A549 (cell line): ENCODE measurements at regions not wholly inside any gene's neighbourhood (a gene's known extent, or its start where the extent isn't known, plus 50 kb on each side); places are given as distances from the start of the nearest gene placed in this dataset.

Source experiments
- ATAC-seq, 2 experiments: fragments of 200-7000 bp in 1 of 2; fragments of >200 bp in 1 of 2; cut with Nextera tagmentation in 1 of 2; cut with Tn5 transposase in 1 of 2; 3 replicates each; pipeline versions ENCODE4 v1.8.0 to v1.9.1; 2018 to 2020; ENCODE audit warnings: mild to moderate bottlenecking in 1 of 2, moderate library complexity in 1 of 2
- CTCF ChIA-PET: fragments of 300-600 bp; sonication (Branson Sonifier 250); formaldehyde crosslinking; extraction: SDS; loops from one replicate; lab custom pipeline; 2021; ENCODE audit warnings: antibody characterized with exemption, inconsistent platforms; lab: Yijun Ruan, JAX
- POLR2A ChIA-PET: fragments of 350-600 bp; formaldehyde crosslinking; extraction: SDS; loops from one replicate; lab custom pipeline; 2021; ENCODE audit warnings: antibody characterized with exemption, inconsistent platforms; lab: Yijun Ruan, JAX
- DNase-seq, 2 experiments: peaks; one replicate each; pipeline versions ENCODE4 v3.0.0 to v3.0.0-alpha.2; 2011 to 2016; ENCODE audit warnings: low read depth in 1 of 2, low spot score in 1 of 2
- FAIRE-seq: peaks from 2 replicates; lab custom pipeline; 2011; peaks lifted over from hg19 to GRCh38; lab: Jason Lieb, UNC
- H3K27ac ChIP-seq, 2 experiments: fragments of >200 bp; sonication (Bioruptor Twin); formaldehyde crosslinking; 3 replicates each; pipeline ENCODE4 v1.5.1; 2016 to 2017
- H3K4me1 ChIP-seq: fragments of >200 bp; sonication (Bioruptor Twin); formaldehyde crosslinking; 3 replicates; pipeline ENCODE4 v1.6.1; 2016
- H3K4me2 ChIP-seq: fragments of >200 bp; sonication (Bioruptor Twin); formaldehyde crosslinking; 3 replicates; pipeline ENCODE4 v1.6.1; 2016
- H3K4me3 ChIP-seq: fragments of >200 bp; sonication (Bioruptor Twin); formaldehyde crosslinking; 3 replicates; pipeline ENCODE4 v1.5.1; 2016
- H3K9me3 ChIP-seq: fragments of >200 bp; sonication (Bioruptor Twin); formaldehyde crosslinking; 3 replicates; pipeline ENCODE4 v1.6.1; 2016
- ATOH8 ChIP-seq: fragments of 250-450 bp; sonication (Bioruptor Pico); IDR thresholded peaks from 2 replicates; pipeline ENCODE4 v1.5.0; 2020; ENCODE audit warnings: low read depth, mild to moderate bottlenecking, moderate library complexity
- BHLHE40 ChIP-seq: IDR thresholded peaks from 2 replicates; pipeline ENCODE4 v1.6.1; 2012; ENCODE audit warnings: low read depth, low read length, inconsistent platforms
- CBX2 ChIP-seq: fragments of 200-600 bp; sonication (generic); IDR thresholded peaks from 2 replicates; pipeline ENCODE4 v1.6.1; 2016; ENCODE audit warnings: low read depth, mild to moderate bottlenecking, borderline replicate concordance
- CBX8 ChIP-seq: fragments of 200-600 bp; sonication (generic); IDR thresholded peaks from 2 replicates; pipeline ENCODE4 v1.6.1; 2016
- CHD2 ChIP-seq: fragments of 150-350 bp; IDR thresholded peaks from 2 replicates; pipeline ENCODE4 v1.6.1; 2014; ENCODE audit warnings: low read length; ENCODE audit not compliant: partially characterized antibody
- CHD4 ChIP-seq: fragments of 200-600 bp; sonication (generic); IDR thresholded peaks from 2 replicates; pipeline ENCODE4 v1.6.1; 2016; ENCODE audit warnings: antibody characterized with exemption, mild to moderate bottlenecking, borderline replicate concordance
- CTCF ChIP-seq: fragments of >200 bp; sonication (Bioruptor Twin); formaldehyde crosslinking; IDR thresholded peaks from 3 replicates; pipeline ENCODE4 v1.5.1; 2016
- E2F6 ChIP-seq: IDR thresholded peaks from 2 replicates; pipeline ENCODE4 v1.6.1; 2012; ENCODE audit warnings: low read depth, borderline replicate concordance
- EHMT2 ChIP-seq: fragments of 200-600 bp; sonication (generic); IDR thresholded peaks from 2 replicates; pipeline ENCODE4 v1.6.1; 2016; ENCODE audit warnings: antibody characterized with exemption, low read depth, mild to moderate bottlenecking, moderate library complexity
- ESRRA ChIP-seq: fragments of 150-350 bp; IDR thresholded peaks from 2 replicates; pipeline ENCODE4 v1.6.1; 2014; ENCODE audit warnings: mild to moderate bottlenecking, low read length, borderline replicate concordance
- FOXS1 ChIP-seq: fragments of 250-450 bp; sonication (Bioruptor Pico); IDR thresholded peaks from 2 replicates; pipeline ENCODE4 v1.5.0; 2020; ENCODE audit warnings: mild to moderate bottlenecking, moderate library complexity
- GATA3 ChIP-seq: IDR thresholded peaks from 2 replicates; pipeline ENCODE4 v1.6.1; 2012; ENCODE audit warnings: borderline replicate concordance
- HES2 ChIP-seq: fragments of >200 bp; sonication (Bioruptor Twin); formaldehyde crosslinking; IDR thresholded peaks from 2 replicates; pipeline ENCODE4 v1.6.1; 2016
- HMGXB4 ChIP-seq: fragments of 250-450 bp; sonication (Bioruptor Pico); IDR thresholded peaks from 2 replicates; pipeline ENCODE4 v1.5.0; 2021; ENCODE audit warnings: mild to moderate bottlenecking, moderate library complexity, borderline replicate concordance
- JUN ChIP-seq, 2 experiments: fragments of >200 bp; sonication (Bioruptor Twin); formaldehyde crosslinking; IDR thresholded peaks; 2 replicates in 1 of 2; 3 replicates in 1 of 2; pipeline ENCODE4 v1.6.1; 2016 to 2017
- JUNB ChIP-seq: fragments of >200 bp; sonication (Bioruptor Twin); formaldehyde crosslinking; IDR thresholded peaks from 2 replicates; pipeline ENCODE4 v1.6.1; 2016
- KDM1A ChIP-seq: fragments of 200-600 bp; sonication (generic); IDR thresholded peaks from 2 replicates; pipeline ENCODE4 v1.6.1; 2016; ENCODE audit warnings: low read depth, mild to moderate bottlenecking
- MAFK ChIP-seq: fragments of 450-650 bp; IDR thresholded peaks from 2 replicates; pipeline ENCODE4 v1.6.1; 2014; ENCODE audit not compliant: partially characterized antibody
- MAX ChIP-seq: IDR thresholded peaks from 2 replicates; pipeline ENCODE4 v1.6.1; 2012
- MYC ChIP-seq: IDR thresholded peaks from 2 replicates; pipeline ENCODE4 v1.6.1; 2012; ENCODE audit warnings: mild to moderate bottlenecking, inconsistent platforms, low read length, improper control_type of control experiment, borderline replicate concordance
- NFE2L2 ChIP-seq: fragments of 150-350 bp; conservative IDR thresholded peaks from 2 replicates; pipeline ENCODE4 v1.6.1; 2014; ENCODE audit warnings: low read length
- POLR2A ChIP-seq: IDR thresholded peaks from 2 replicates; pipeline ENCODE4 v1.6.1; 2012; ENCODE audit warnings: mild to moderate bottlenecking, low read length
- RARB ChIP-seq: fragments of 250-450 bp; sonication (Bioruptor Pico); IDR thresholded peaks from 2 replicates; pipeline ENCODE4 v1.8.0; 2021; ENCODE audit warnings: mild to moderate bottlenecking, moderate library complexity
- RNF2 ChIP-seq: fragments of 200-600 bp; sonication (generic); IDR thresholded peaks from 2 replicates; pipeline ENCODE4 v1.6.1; 2016; ENCODE audit warnings: low read depth, mild to moderate bottlenecking, antibody characterized with exemption, moderate library complexity, borderline replicate concordance
- TFCP2L1 ChIP-seq: fragments of 250-450 bp; sonication (Bioruptor Pico); IDR thresholded peaks from 2 replicates; pipeline ENCODE4 v1.5.0; 2021; ENCODE audit warnings: mild to moderate bottlenecking
- TP53 ChIP-seq: fragments of 250-450 bp; sonication (Bioruptor Pico); IDR thresholded peaks from 2 replicates; pipeline ENCODE4 v1.5.0; 2021; ENCODE audit warnings: mild to moderate bottlenecking, moderate library complexity
- USF2 ChIP-seq: fragments of 450-650 bp; IDR thresholded peaks from 2 replicates; pipeline ENCODE4 v1.6.1; 2014; ENCODE audit warnings: antibody characterized with exemption
- ZNF302 ChIP-seq: fragments of 250-450 bp; sonication (Bioruptor Pico); IDR thresholded peaks from 2 replicates; pipeline ENCODE4 v1.9.0; 2021; ENCODE audit warnings: inconsistent platforms, mild to moderate bottlenecking, moderate library complexity
- ZSCAN20 ChIP-seq: fragments of 250-450 bp; sonication (Bioruptor Pico); IDR thresholded peaks from 2 replicates; pipeline ENCODE4 v1.8.0; 2022; ENCODE audit warnings: mild to moderate bottlenecking, moderate library complexity
- WGBS: methylation state at CpG from one replicate; pipeline ENCODE4 v1.1.6; 2017; ENCODE audit errors: missing lambda C conversion rate; 5-methylcytosine and 5-hydroxymethylcytosine counted together

- no peaks in the 10 kb centered on the region for H3K4me1 ChIP-seq
- no peak for FAIRE-seq
- no peak overlapping the region for H3K4me3 ChIP-seq
- no peak for TF ChIP-seq HMGXB4 (CRISPR knock-in tag)
- TF ChIP-seq GATA3 = no peak
- no peak for TF ChIP-seq RNF2
- TF ChIP-seq ATOH8 = no peak
- no peak for TF ChIP-seq JUNB
- no peak for TF ChIP-seq HES2
- TF ChIP-seq POLR2A = no peak
- no peak for TF ChIP-seq MAX
- no peak for TF ChIP-seq CHD4
- TF ChIP-seq MAFK = no peak
- TF ChIP-seq E2F6 = no peak
- no peak for TF ChIP-seq BHLHE40
- TF ChIP-seq ZSCAN20 (CRISPR knock-in tag) = no peak
- TF ChIP-seq CBX8 = no peak
- no peak for TF ChIP-seq CHD2
- TF ChIP-seq MYC = no peak
- no peak for TF ChIP-seq RARB (CRISPR knock-in tag)
- TF ChIP-seq EHMT2 = no peak
- ChIA-PET POLR2A (no interaction called here), CTCF (no interaction called here)
- H3K9me3 ChIP-seq = no peaks in the 10 kb centered on the region
- peak in 1 of 2 experiments; percentile 70; a peak in 4 of 6 replicates for ATAC-seq
- H3K4me2 ChIP-seq = no peak overlapping the region
- 45% methylated on average over 7 of the region's 16 CpGs for WGBS
- DNase-seq = no peak
- H3K27ac ChIP-seq = no peak overlapping the region
Observed at GRCh38 chr7:20560325-20561180, 54.9 kb upstream of the ABCB5 start.

GRCh38 chr7:20561466-20561865 lies 54.0 kb upstream of the ABCB5 start:
- no peak overlapping the region for H3K4me2 ChIP-seq
- FAIRE-seq (no peak), ATAC-seq (no peak), DNase-seq (no peak)
- H3K27ac ChIP-seq = no peak overlapping the region
- H3K4me1 ChIP-seq = no peaks in the 10 kb centered on the region
- ChIA-PET CTCF (no interaction called here), POLR2A (no interaction called here)
- H3K9me3 ChIP-seq = no peaks in the 10 kb centered on the region
- WGBS = 74% methylated on average over 4 of the region's 4 CpGs
- no peak overlapping the region for H3K4me3 ChIP-seq
- TF ChIP-seq TFCP2L1 (CRISPR knock-in tag) = no peak
- TF ChIP-seq E2F6 = no peak
- TF ChIP-seq CBX2 = no peak
- TF ChIP-seq KDM1A = no peak
- TF ChIP-seq FOXS1 = no peak
- no peak for TF ChIP-seq BHLHE40
- no peak for TF ChIP-seq HMGXB4 (CRISPR knock-in tag)
- no peak for TF ChIP-seq NFE2L2
- TF ChIP-seq MYC = no peak
- TF ChIP-seq JUN (IDR thresholded peaks at IDR 0.05) = no peak
- TF ChIP-seq JUNB = no peak
- no peak for TF ChIP-seq USF2
- TF ChIP-seq ZNF302 (CRISPR knock-in tag) = no peak
- no peak for TF ChIP-seq CTCF
- TF ChIP-seq ESRRA = no peak
- no peak for TF ChIP-seq TP53 (CRISPR knock-in tag)
